NCI-H510A treated with DMSO at 0.1 percent for 48 hours (cell line): ENCODE measurements at regions not wholly inside any gene's neighbourhood (a gene's known extent, or its start where the extent isn't known, plus 50 kb on each side); places are given as distances from the start of the nearest gene placed in this dataset.

Source experiments
- DNase-seq: peaks from one replicate; lab custom pipeline; 2025; lab: John Stamatoyannopoulos, UW

DNA sequence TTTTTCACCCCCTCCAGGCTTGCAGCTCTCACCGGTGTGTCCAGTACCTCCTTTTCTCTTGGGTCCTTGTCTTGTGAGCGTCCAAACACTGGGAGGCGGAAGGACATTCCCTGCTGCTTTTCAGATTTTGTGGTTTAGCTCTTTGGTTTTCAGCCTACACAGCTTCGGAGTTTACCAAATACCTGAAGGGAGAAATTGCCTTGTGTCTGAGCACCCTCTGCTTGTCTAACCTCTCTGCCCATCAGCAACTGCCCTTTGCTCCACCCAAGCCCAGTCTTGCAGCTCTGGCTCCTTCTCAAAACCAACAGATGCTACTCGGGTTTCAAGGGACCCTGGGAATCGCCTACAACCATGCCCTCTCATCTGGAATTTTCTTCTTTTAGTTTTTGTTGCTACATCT, 519.1 kb upstream of the IGFBP3 start:
- DNase-seq, result no peak

DNA sequence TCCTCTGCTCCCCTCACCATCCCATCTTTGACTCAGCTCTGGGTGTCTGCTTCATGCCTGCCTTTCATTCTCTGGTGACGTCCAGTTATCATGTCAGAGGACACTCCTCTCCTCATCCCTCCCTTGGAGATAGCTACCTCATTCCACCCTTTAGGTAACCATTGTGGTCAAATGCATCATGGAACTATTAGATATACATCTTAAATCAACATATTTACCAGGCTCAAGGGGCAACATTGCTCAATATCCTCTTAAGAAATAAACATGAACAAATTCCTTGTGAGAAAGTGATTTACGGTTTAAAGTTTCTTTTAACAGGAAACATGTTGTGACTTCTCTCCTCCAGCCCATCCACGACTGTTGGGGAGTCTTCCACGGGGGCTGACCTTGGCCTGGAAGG, 511.6 kb upstream of the IGFBP3 start:
- DNase-seq, result no peak

DNA sequence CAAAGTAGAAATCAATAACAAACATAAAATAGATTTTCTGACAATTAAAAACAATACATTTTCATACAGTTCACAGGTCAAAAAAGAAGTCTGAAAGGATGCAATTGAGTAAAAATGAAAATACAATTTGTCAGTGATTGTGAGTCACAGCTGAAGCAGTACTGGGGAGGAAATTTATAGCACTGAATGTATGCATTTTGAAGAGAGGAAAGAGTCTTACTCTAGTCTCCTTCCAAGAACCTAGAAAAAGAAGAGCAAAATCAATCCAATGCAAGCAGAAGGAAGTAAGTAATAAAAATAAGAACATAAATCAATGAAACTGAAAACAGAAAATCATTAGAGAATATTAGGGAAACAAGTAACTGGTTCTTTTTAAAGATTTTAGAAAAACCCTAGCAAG, 507.2 kb upstream of the IGFBP3 start:
- no peak for DNase-seq

DNA sequence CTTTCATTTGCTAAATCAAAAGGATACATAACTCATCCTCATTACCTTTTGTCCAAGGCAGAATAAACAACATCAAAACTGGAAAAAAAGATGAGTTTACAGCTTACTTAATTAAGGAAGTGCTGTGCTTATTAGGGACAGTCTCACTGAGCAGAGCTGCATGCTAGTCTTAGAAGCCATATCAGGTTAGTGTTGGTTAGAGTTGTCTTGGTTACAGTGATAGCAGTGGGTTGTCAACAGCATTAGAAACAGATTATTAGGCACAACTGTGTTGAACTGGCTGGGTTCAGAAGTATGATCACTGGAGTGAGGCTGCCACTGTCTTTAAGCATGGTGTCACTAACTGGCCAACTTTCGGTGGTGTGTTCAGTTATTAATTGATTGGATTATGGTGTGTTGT, 503.9 kb upstream of the IGFBP3 start:
- no peak for DNase-seq

DNA sequence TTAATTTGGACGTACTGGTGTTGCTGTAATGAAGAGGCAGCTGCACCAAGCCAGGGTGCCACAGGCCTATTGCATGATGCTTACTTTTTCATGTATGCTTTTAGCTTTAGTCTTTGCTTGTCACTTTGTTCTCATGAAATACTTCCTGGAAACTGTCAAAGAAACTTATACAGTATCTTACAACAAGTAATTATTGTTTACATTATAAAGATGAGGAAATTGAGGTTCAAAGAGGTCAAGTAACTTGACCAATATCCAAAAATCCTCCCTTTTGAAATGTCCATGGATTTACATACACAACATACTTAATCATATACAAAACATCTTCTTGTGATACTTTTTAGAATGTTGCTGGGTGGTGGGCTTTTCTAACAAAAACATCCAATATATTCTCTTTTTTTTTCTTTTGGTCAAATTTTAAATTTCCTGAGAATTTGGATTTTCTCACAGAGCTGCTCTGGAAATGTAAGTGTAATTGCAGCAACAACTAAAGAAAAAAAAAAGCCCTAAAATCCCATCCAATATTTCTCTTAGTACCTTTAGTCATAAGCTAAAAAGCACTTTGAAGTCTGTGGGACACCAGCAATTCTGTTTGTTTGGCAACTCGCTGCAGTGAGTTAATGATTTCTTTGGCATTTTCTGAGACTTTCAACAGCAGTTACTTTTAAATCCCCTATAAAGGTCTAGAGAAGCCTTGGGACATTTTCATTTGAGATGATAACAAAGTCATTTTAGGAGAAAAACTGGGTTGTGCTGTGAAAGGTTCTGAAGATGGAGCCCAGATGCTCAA, 500.6 kb upstream of the IGFBP3 start:
- DNase-seq, result no peak

DNA sequence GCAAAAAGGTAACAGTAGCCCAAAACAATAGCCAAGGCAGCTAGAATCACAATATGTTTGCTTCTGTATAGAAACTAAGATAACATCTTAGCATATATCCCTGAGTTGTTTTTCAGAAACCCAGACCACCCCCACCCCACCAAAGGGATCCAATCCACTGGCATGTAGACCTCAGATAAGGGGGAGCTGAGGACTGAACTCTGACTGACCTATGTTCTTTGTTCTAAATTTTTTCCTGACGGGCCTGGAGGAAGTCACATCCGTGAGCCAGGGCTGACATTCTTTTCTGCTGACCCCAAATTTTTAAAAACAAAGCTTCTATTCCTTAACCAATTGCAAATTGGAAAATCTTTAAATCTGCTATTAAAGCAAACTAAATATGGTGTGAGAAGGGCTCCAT, 493.9 kb upstream of the IGFBP3 start:
- no peak for DNase-seq

DNA sequence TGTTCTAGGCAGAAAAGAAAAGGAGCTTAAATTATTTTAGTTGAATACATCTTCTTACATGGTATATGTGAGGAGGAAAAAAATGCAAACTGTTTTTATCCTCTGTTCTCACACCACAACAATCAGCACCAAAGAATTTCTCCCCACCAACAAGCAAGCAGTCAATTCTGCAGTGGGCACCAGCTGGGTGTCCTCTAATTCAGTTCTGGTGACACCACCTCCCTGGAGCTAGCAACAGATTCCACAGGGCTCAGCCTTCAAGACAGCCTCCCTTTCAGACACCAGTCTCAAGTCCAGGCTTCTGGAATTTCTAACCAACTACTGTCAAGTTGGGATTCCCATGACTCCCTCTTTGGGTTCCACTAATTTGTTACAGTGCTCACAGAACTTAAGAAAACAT, 490.2 kb upstream of the IGFBP3 start:
- no peak for DNase-seq

DNA sequence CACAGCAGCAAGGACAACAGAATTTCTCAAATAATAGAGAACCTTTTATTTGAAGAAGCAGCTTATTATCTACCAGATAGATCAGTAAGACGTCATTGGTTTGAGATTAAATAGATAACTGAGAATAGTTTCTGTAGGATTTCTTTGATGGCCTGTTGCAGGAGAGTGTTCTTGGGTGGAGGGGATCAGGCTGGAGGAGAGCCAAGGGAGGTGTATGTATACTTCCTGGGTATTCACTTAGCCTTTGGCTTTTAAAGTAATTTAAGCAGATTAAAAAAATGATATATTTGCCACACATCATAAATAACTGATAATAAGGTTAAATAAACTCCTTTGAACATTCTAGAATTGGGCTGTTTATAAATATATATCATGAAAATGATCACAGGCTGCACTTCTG, 486.1 kb upstream of the IGFBP3 start:
- DNase-seq, result no peak

DNA sequence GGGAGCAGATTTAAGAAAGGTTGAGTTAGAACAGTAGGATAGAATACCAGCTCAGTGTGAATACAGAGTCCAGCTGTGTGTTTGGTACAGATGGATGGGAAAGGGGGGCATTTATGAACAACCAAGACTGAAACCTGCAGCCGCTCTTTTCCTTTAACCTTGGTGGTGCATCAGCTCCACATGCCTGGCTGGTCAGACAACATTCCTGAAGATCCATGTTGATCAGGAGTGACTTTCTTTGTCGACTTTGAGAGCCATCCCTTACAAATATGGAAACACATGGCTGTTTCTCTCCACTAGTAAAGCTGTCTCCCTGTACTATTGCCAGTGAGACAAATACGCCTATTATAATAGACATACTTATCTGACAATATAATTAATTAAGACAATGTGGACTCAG, 476.5 kb upstream of the IGFBP3 start:
- no peak for DNase-seq

DNA sequence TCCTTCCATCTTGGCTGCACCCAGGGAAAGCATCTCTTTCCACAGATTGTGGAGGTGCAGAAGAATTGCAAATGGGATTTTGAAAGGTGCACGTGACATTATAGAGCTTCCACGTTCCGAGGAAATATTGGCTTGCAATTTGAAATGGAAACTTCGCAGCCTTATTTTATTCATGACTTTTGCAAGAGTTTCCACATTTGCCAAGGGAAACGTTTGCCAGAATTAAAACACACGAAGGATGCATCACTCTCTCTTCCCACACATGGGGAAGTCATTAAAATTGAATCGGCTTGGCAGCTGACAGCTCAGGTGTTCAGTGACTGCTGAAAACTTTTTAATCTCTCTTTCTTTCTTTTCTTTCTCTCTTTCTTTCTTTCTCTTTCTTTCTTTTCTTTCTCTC, 475.4 kb upstream of the IGFBP3 start:
- no peak for DNase-seq

DNA sequence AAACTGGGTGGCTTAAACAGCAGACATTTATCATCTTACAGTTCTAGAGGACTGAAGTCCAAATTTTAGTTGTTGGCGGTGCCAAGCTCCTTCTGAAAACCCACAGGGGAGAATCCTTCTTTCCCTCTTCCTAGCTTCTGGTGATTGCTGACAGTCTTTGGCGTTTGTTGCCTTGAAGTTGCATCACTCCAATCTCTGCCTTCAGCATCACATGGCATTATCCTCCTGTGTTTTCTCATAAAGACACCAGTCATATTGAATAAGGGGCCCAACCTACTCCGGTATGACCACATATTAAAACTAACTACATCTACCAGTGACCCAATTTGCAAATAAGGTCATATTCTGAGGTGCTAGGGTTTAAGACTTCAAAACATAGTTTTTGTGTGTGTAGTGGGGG, 472.1 kb upstream of the IGFBP3 start:
- no peak for DNase-seq

DNA sequence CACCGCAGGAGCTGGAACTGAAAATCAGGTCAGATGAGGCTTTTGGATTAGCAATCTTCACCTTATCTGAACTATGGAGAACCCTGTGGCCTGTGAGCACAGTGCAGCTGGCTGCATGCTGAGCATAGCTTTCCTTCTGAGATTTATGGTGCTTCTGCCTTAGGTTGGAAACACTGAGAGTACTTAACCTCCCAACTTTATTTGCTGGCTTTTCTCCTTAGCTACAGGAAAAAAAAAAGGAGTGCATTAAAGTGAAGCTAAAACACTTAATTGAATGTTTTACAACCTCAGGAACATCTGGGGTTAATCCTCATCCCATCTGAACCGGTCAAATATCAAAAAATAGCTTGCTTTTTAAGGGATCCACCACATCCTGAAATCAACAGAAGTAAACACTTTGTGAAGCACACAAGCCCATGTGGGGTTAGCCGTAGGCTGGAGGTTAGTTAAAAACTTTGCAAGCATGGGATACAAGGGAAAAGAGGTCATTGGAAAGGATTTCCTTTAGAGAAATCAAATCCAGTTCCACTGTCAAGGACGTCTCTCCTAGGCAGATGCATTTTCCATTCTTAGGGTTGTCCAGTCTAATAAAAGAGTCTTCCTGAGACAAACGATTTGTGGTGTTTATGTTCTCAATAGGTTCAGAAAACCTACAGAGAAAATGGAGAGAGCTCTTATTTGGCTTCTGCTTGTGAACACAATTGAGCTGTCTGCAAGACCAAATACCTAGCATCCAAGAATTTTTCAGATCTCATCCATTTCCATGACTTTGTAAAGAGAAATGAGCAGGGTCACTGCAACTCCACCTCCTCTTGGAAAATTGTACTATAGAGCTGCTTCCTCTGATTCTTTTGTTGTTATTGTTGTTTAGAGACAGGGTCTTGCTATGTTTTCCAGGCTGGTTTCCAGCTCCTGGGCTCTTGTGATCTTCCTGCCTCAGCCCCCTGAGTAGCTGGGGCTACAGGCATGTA, 470.4 kb upstream of the IGFBP3 start:
- DNase-seq, result no peak

DNA sequence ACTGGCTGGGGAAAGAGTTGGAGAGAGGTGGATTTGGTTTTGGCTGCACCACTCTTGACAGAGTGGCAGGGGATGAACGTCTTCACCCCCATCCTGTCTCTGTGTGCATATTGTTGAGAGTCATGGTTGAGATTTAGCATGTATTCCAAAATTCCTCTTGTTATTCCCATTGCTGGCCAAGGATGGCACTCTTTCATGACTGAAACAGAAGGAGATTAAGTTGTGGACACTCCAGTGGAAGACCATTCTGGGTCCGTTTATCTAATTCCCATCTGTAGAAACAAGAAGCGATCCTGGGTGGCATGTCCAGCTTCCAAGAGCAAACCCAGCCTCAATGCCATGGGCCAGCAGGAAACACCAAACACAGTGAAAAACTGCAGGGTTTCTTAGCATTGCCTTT, 469.0 kb upstream of the IGFBP3 start:
- no peak for DNase-seq

DNA sequence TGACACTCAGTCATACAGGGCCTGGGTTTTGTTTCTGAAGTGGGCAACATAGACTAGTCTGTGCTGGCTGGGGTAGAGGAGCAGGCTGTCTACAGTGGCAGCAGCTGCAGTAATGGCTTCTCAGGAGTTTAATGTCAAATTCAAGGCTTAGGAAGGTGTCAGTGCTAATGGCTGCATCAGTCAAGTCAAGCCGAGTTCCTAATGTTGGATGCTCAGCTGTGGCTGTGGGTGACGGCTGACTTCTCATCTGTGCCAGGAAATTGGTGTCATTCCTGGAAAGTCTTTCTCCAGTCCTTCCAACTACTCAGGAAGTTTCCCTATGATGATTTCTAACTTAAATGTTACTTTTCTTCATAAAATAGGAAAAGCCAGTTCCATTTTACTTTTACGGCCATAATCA, 468.1 kb upstream of the IGFBP3 start:
- no peak for DNase-seq

DNA sequence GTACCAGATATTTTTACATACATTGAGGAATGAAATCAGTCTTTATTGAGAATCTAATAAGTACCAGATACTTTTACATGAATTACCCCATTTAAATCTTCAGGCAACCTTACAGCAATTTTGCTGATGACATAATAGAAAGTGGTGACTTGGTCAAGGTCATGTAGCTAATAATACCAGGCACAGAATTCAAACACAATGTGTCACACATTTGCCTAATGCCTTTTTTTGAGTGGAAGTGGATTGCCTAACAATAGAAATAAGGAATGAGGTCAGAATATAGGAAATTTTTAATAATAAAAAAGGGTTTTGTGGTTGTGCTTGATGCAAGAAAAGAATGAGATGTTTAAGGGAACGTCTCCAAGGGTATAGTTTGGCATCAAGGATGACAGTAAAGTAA, 466.6 kb upstream of the IGFBP3 start:
- no peak for DNase-seq

DNA sequence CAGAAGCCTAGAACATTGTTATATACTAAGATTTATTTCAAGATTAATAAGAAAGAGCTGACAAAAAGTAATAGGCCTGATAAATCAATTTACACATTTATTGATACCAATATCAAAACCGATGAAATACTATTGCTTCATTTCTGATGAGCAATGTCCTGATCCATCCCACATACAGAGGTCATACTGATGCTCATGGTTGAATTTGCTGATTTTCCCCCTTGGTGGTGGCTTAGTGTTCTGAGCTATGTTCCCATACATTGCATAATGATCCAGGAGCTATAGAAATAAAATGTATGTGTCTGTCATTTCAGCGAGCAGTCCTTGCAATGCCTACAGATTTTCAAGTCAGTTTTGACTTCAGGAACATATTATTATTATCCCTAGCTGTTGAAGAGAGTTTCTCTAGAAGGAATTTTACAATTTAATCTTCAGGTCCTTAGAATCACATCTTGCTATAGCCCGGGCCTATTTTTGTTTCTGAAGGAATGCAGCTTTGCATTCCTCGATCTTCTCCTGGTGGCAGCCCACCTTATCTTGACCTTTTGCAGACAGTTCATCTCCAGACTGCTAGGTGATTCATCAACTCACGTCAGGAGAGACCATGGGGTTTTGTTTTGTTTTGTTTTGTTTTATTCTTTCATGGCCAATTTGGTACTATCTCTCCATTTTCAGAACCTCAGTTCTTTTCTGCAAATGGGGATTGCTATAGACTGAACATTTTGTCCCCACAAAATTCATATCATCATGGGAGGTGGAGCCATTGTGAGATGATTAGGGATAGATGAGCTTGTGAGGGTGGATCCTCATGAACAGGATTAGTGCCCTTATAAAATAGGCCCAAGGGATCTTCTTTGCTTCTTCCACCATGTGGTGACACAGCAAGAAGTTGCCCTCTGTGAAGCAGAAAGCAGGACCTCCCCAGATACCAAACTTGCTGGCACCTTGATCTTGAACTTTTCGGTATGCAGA, 465.6 kb upstream of the IGFBP3 start:
- no peak for DNase-seq

DNA sequence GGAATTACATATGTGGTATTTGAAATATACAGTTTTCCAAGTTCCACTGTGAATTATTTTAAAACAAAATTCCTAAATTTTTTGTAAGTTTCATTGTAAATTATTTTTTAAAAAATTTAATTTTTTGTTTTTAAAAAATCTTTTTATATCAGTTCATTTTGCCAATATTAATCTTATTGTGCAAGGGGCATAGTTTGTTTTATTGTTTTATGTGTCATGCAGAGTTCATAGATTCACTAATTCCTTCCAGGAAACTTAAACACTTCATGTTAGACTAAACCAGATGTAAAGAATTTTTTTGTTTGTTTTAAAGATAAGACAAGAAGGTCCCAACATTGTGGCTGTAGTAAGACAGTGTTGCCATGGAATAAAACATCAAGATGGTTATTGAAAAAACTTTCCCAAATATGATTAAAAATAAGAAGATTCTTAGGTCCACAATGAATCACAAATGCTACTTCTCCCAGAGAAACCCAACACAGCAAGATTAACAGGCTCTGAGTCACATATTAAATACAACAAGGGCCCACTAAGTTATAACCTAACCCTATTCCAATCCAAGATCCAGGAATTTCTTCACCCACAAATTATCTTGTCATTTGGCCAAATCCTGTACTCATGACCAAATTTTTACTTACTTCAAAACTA, 464.7 kb upstream of the IGFBP3 start:
- DNase-seq, result no peak

DNA sequence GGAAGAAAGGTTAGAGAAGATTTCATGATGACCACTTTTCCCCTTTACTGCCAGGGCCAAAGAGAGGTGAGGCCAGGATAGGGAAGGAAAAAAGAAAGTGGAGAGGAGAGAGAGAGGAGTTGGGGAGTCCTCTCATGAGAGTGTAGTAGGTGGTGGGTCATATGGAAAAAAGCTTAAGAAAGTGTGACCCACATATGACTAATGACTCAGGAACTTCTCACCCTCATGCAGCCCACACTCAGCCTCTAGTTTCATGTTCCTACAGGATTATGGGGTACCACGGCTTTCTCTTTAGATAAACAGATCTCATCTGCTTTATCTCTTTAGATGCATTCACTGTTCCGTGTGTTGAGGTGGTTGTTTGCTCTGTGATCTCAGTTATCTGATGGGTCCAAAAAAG, 462.5 kb upstream of the IGFBP3 start:
- no peak for DNase-seq

DNA sequence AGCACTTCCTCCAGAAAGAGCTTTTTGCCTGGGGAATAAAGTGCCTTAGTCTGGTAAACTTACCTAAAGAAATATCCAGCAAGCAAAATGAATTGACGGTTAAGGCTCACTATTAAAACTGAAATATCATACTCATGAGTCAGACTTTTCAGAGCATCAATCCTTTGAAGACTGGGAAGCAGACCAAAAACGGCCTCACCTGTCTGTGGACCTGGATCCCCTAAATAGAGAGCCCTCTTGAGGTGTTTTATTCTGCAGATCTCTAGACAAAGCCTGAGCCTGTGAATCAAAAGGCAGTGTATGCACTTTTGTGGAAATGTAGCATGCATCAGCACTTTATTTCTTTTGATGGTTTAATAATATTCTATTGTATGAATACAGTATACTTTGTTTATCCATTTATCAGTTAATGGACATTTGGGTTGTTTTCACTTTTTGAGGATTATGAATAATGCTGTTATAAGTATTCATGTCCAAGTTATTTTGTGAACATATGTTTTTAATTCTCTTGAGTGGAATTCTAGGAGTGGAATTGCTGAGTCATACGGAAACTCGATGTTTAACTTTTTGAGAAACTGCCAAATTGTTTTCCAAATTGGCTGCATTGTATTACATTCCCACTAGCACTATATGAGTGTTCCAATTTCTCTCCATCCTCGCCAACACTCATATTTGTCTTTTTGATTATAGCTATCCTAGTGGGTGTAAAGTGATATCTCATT, 449.0 kb upstream of the IGFBP3 start:
- DNase-seq, result no peak

DNA sequence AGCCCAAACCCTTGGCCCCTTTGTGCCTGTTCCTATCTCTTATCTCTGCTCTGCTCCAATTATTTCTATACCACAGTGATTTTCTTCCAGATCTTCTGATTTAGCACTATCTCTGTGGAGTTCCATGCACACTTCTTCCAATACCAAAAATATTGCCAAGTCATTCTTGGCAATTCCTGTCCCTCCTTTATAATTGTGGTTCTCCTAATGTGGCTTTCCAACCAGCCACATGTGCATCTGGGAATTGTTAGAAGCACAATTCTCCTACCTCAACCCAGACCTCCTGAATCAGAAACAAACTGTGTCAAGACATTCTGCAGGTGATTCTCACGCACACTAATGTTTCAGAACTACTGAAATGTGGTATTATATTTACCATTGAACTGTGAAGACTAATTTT, 447.8 kb upstream of the IGFBP3 start:
- DNase-seq, result no peak

DNA sequence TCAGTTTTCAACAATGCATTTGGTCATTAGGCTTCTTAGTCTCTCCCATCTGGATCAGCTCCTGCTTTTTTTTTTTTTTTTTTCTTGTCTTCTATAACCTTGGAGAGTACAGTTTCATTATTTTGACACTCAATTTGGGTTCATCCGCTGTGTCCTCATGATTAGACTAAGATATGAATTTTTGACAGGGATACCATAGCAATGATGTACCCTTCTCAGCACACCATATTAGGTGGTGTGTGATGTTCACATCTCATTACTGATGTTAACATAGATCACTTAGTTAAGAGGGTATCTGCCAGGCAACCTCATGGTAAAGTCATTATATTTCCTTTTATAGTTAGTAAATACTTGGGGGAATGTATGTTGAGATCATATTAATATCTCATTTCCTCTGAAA, 445.5 kb upstream of the IGFBP3 start:
- no peak for DNase-seq
